Upper lobe of left lung (tissue), 4 donors: ENCODE measurements at regions not wholly inside any gene's neighbourhood (a gene's known extent, or its start where the extent isn't known, plus 50 kb on each side); places are given as distances from the start of the nearest gene placed in this dataset.

Source experiments
- CTCF ChIP-seq, 6 experiments: fragments of 450-650 bp in 4 of 6; fragments of 200-600 bp in 2 of 6; sonication (generic) in 2 of 6; IDR thresholded peaks; one replicate each; pipeline ENCODE4 v1.5.1; 2016 to 2019; ENCODE audit warnings: antibody characterized with exemption in 6 of 6
- EP300 ChIP-seq, 4 donors: sonication (generic); formaldehyde crosslinking; IDR thresholded peaks; one replicate each; pipeline ENCODE4 v1.5.1; 2017; ENCODE audit warnings: antibody characterized with exemption in 4 of 4, control low read depth in 2 of 4
- POLR2A ChIP-seq, 4 donors: fragments of 450-650 bp; IDR thresholded peaks; one replicate each; pipeline ENCODE4 v1.5.1; 2016 to 2017; ENCODE audit warnings: antibody characterized with exemption in 4 of 4, mild to moderate bottlenecking in 2 of 4
- POLR2AphosphoS5 ChIP-seq, 2 donors: sonication (generic); formaldehyde crosslinking; IDR thresholded peaks; one replicate each; pipeline ENCODE4 v1.5.1; 2017; ENCODE audit warnings: antibody characterized with exemption in 2 of 2

GRCh38 chrX:110512341-110512740 lies 153.7 kb downstream of the RTL9 start:
- no peak for TF ChIP-seq POLR2A (IDR thresholded peaks at IDR 0.05)
- no peak for TF ChIP-seq CTCF (IDR thresholded peaks at IDR 0.05)
- no peak for TF ChIP-seq EP300 (IDR thresholded peaks at IDR 0.05)
- no peak for TF ChIP-seq POLR2AphosphoS5 (IDR thresholded peaks at IDR 0.05)
